Stimulated activated naive CD8-positive, alpha-beta T cell treated with anti-CD3 and anti-CD28 coated beads, Interleukin-15, Interleukin-2, amounts not matched to agents 100 ng/mL and 50 ng/mL, for 24 hours (primary cell): ENCODE measurements at regions not wholly inside any gene's neighbourhood (a gene's known extent, or its start where the extent isn't known, plus 50 kb on each side); places are given as distances from the start of the nearest gene placed in this dataset.

Experiments
- H3K27ac Mint-ChIP-seq: one replicate; pipeline ENCODE4 v1.8.0; 2021; ENCODE audit warnings: mild to moderate bottlenecking, mixed read lengths
- H3K27me3 Mint-ChIP-seq: one replicate; pipeline ENCODE4 v1.8.0; 2021; ENCODE audit warnings: mixed read lengths
- H3K36me3 Mint-ChIP-seq: one replicate; pipeline ENCODE4 v1.8.0; 2021; ENCODE audit warnings: low read depth, mixed read lengths
- H3K4me1 Mint-ChIP-seq: one replicate; pipeline ENCODE4 v1.8.0; 2021; ENCODE audit warnings: low read depth, mixed read lengths
- H3K4me3 Mint-ChIP-seq: one replicate; pipeline ENCODE4 v1.8.0; 2021; ENCODE audit warnings: mild to moderate bottlenecking, mixed read lengths
- H3K9me3 Mint-ChIP-seq: one replicate; pipeline ENCODE4 v1.8.0; 2021; ENCODE audit warnings: mixed read lengths

GRCh38 chr13:39200249-39200910, 162.1 kb downstream of the NHLRC3 start:
- H3K4me3 Mint-ChIP-seq, result no peak overlapping the region
- H3K4me1 Mint-ChIP-seq, result peaks cover 4% of the 10 kb centered on the region
- no peak overlapping the region for H3K27ac Mint-ChIP-seq
- no peaks in the 10 kb centered on the region for H3K9me3 Mint-ChIP-seq
- peaks cover 11% of the 10 kb centered on the region for H3K27me3 Mint-ChIP-seq
- H3K36me3 Mint-ChIP-seq, result no peaks in the 10 kb centered on the region

- no peaks in the 10 kb centered on the region for H3K36me3 Mint-ChIP-seq
- no peak overlapping the region for H3K4me3 Mint-ChIP-seq
- peaks cover 4% of the 10 kb centered on the region for H3K4me1 Mint-ChIP-seq
- no peak overlapping the region for H3K27ac Mint-ChIP-seq
- peaks cover 11% of the 10 kb centered on the region for H3K27me3 Mint-ChIP-seq
- no peaks in the 10 kb centered on the region for H3K9me3 Mint-ChIP-seq
These were observed 162.9 kb downstream of the NHLRC3 start for GRCh38 chr13:39201180-39201579.

GRCh38 chr13:39202746-39203145, 164.5 kb downstream of the NHLRC3 start:
- H3K27ac Mint-ChIP-seq, result no peak overlapping the region
- no peak overlapping the region for H3K4me3 Mint-ChIP-seq
- no peaks in the 10 kb centered on the region for H3K36me3 Mint-ChIP-seq
- H3K4me1 Mint-ChIP-seq, result no peaks in the 10 kb centered on the region
- no peaks in the 10 kb centered on the region for H3K9me3 Mint-ChIP-seq
- H3K27me3 Mint-ChIP-seq, result peaks cover 11% of the 10 kb centered on the region

- Mint-ChIP-seq H3K9me3 (no peaks in the 10 kb centered on the region), H3K36me3 (no peaks in the 10 kb centered on the region), H3K27ac (no peak overlapping the region), H3K4me3 (no peak overlapping the region), H3K4me1 (no peaks in the 10 kb centered on the region), H3K27me3 (peaks cover 17% of the 10 kb centered on the region)
These were observed 170.4 kb downstream of the NHLRC3 start for GRCh38 chr13:39208636-39209035.

DNA sequence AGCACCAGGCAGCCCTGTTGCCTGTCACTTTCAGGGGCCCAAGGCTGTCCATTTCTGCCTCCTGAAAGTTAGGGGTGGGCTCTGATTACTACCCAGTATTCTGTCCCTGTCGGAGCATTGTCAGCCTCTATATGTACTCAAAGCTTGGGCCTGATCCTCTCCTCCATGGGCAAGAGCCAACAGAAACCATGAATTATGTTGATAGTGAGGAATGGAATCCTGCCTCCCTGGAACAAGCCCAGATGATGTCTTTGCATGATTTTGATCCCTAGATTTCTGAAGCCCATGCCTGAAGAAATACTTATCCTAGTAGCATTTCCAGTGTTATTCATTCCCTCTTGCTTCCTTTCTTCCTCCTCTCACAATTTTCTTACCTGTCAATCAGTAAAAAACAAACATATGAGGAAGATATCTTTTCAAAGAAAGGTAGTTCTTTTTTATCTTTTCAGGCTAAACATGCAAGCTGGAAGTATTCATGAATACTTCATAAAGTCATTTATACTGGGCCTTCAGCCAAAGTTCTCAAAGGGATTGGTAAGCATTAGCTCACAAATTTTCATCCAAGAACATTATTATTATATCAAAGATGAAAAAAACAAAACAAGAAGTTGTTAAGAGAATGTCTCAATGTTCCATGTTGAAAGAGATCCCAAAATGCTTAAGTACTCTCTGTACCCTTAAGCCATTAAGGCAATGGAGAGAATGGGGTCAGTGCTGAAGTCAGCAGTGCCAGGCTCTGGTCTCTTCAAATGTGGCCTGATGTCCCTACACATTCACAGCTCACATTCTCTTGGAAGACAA, 171.7 kb downstream of the NHLRC3 start:
- Mint-ChIP-seq H3K36me3 (no peaks in the 10 kb centered on the region), H3K9me3 (no peaks in the 10 kb centered on the region), H3K27ac (no peak overlapping the region), H3K4me3 (no peak overlapping the region), H3K4me1 (no peaks in the 10 kb centered on the region), H3K27me3 (peaks cover 19% of the 10 kb centered on the region)

- Mint-ChIP-seq H3K36me3 (no peaks in the 10 kb centered on the region), H3K27me3 (peaks cover 27% of the 10 kb centered on the region), H3K4me3 (no peak overlapping the region), H3K27ac (no peak overlapping the region), H3K4me1 (no peaks in the 10 kb centered on the region), H3K9me3 (no peaks in the 10 kb centered on the region)
These were observed 172.8 kb downstream of the NHLRC3 start for GRCh38 chr13:39210961-39211534.

- H3K27me3 Mint-ChIP-seq, result peaks cover 16% of the 10 kb centered on the region
- no peaks in the 10 kb centered on the region for H3K4me1 Mint-ChIP-seq
- peaks cover 8% of the 10 kb centered on the region for H3K9me3 Mint-ChIP-seq
- H3K27ac Mint-ChIP-seq, result no peak overlapping the region
- H3K36me3 Mint-ChIP-seq, result no peaks in the 10 kb centered on the region
- H3K4me3 Mint-ChIP-seq, result no peak overlapping the region
These were observed 177.7 kb downstream of the NHLRC3 start for GRCh38 chr13:39215971-39216370.

DNA sequence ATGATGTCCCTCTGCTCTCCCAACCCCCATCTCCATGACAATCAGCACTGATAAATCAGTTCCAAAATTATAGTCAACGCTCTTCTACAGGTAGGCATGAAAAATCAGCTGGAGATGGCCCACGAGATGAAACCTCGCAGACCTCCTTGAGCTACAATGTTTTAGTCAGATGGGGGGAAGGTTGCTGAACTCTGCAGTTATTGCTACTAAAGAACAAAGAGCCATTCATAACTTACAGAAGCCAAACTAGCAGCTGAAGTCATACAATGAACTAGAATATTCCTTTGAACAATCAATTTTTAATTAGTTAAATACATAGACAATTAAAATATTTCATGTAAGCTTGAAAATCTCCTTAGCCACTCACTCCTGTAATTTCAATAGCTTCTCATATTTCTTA, 179.2 kb downstream of the NHLRC3 start:
- Mint-ChIP-seq H3K36me3 (no peaks in the 10 kb centered on the region), H3K9me3 (peaks cover 14% of the 10 kb centered on the region), H3K27me3 (peaks cover 13% of the 10 kb centered on the region), H3K4me1 (no peaks in the 10 kb centered on the region), H3K4me3 (no peak overlapping the region), H3K27ac (no peak overlapping the region)

DNA sequence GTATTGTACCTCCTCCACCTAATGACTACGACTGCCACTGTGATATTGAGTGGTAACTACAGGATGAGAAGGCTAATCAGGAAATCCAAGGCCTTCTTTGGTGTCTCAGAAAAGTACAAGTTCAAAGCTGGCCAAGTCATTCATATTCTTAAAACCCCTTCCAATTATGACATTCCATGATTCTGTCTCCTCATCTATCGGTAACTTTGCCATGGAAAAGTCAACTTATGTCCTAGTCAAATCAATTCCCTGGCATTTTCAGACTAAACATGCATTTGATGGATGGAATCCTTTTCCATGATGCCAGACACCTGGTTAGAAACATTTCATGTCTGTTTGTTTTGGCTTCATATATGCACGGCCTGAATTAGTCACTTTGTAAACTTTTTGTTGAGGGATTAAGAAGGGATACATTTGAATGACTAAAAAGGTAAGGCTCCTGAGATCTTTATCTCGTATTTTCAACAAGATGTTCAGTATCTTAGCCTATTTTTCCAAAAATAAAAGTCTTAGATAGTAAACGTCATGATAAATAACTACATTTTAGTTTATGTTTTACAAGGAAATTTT, 186.5 kb downstream of the NHLRC3 start:
- Mint-ChIP-seq H3K4me3 (no peak overlapping the region), H3K4me1 (no peaks in the 10 kb centered on the region), H3K36me3 (no peaks in the 10 kb centered on the region), H3K9me3 (peaks cover 14% of the 10 kb centered on the region), H3K27ac (no peak overlapping the region), H3K27me3 (peaks cover 3% of the 10 kb centered on the region)

DNA sequence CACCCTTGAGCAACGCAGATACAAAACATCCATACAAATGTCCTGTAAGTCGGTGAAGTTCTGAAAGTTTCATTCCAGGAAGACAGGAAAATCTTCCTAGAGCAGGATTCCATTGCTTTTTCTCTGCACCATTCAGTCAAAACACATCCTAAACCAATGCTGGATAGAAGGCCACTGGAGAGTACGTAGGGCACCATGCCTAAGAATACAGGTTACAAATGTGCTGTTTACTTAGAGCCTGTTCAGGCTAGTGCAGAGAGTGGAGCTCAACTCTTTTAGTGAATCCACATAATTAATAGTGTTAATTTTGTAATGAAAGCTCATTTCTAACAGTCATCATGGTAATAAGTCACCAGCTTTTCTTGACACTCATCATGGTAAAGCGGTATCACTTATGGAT, 187.6 kb downstream of the NHLRC3 start:
- Mint-ChIP-seq H3K27ac (no peak overlapping the region), H3K4me3 (no peak overlapping the region), H3K9me3 (peaks cover 6% of the 10 kb centered on the region), H3K36me3 (no peaks in the 10 kb centered on the region), H3K4me1 (no peaks in the 10 kb centered on the region), H3K27me3 (peaks cover 3% of the 10 kb centered on the region)

DNA sequence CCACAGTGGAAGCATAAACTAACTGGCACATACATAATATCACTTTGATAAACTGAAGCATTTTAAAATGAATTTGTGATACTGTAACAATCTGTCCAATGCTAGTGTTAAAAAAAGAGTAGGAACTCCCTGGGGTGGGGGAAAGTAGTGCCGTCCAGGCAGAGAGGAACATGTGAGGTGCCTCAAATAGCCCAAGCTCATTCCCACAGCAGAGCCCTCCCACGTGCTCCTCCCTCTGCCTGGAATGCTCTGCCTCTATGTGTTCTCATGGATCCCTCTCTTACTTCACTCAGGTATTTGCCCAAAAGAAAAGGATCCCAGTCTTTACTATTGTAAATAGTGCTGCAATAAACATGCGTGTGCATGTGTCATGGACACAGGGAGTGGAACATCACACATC, 188.1 kb downstream of the NHLRC3 start:
- H3K27ac Mint-ChIP-seq, result no peak overlapping the region
- H3K27me3 Mint-ChIP-seq, result peaks cover 3% of the 10 kb centered on the region
- no peaks in the 10 kb centered on the region for H3K4me1 Mint-ChIP-seq
- H3K4me3 Mint-ChIP-seq, result no peak overlapping the region
- no peaks in the 10 kb centered on the region for H3K36me3 Mint-ChIP-seq
- peaks cover 6% of the 10 kb centered on the region for H3K9me3 Mint-ChIP-seq

GRCh38 chr13:39232401-39232980, 194.2 kb downstream of the NHLRC3 start:
- Mint-ChIP-seq H3K27ac (no peak overlapping the region), H3K27me3 (peaks cover 20% of the 10 kb centered on the region), H3K4me1 (no peaks in the 10 kb centered on the region), H3K9me3 (no peaks in the 10 kb centered on the region), H3K4me3 (no peak overlapping the region), H3K36me3 (no peaks in the 10 kb centered on the region)

- Mint-ChIP-seq H3K36me3 (no peaks in the 10 kb centered on the region), H3K27ac (no peak overlapping the region), H3K4me1 (no peaks in the 10 kb centered on the region), H3K4me3 (no peak overlapping the region), H3K9me3 (no peaks in the 10 kb centered on the region), H3K27me3 (peaks cover 20% of the 10 kb centered on the region)
These were observed 194.7 kb downstream of the NHLRC3 start for GRCh38 chr13:39232999-39233398.

- Mint-ChIP-seq H3K36me3 (no peaks in the 10 kb centered on the region), H3K9me3 (no peaks in the 10 kb centered on the region), H3K27me3 (peaks cover 20% of the 10 kb centered on the region), H3K27ac (no peak overlapping the region), H3K4me1 (no peaks in the 10 kb centered on the region), H3K4me3 (no peak overlapping the region)
These were observed 195.3 kb downstream of the NHLRC3 start for GRCh38 chr13:39233519-39233918.
